ENCODE measurements at regions not wholly inside any gene's neighbourhood (a gene's known extent, or its start where the extent isn't known, plus 50 kb on each side); places are given as distances from the start of the nearest gene placed in this dataset.

GRCh38 chrX:124862301-124862700, 457.4 kb upstream of the TEX13C start:
- no peak for DNase-seq

- DNase-seq = no peak
These were observed 456.4 kb upstream of the TEX13C start for GRCh38 chrX:124863303-124863702.

DNA sequence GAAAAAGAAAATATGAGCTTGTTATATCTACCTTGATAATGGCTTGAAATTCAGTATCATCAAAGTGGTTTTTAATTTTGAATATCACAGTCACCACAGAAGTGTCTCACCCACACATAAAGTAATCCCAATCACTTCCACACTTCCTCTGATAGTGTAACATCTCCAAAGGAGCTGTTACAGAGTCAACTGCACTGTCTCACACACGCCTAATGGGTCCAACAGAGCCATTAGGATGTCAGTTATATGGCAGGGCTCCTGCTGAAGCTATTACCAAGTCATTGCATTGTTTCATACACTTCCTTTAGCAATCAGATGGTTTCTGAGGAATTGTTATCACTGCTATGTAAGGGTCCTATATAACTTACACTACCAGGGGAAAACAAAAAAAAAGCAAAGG, 432.1 kb upstream of the TEX13C start:
- DNase-seq = no peak

DNA sequence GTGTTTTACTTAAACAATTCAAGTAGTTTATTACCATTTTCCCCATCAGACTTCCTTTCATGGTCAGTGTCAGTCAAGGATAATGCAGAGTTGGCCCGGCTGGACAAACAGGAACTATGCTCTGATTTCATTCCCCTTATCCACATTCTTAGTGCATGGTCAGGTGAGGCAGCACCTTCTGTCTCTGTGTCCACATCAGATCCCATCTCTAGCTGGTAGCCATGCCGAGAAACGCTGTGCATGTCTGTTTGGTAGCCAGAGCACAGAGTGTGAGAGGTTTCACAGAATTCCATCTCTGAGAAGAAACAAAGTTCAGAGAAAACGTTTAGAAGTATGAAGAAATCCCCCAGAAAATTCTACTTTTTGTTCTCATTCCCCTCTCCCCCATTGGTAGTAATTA, 423.7 kb upstream of the TEX13C start:
- no peak for DNase-seq

DNA sequence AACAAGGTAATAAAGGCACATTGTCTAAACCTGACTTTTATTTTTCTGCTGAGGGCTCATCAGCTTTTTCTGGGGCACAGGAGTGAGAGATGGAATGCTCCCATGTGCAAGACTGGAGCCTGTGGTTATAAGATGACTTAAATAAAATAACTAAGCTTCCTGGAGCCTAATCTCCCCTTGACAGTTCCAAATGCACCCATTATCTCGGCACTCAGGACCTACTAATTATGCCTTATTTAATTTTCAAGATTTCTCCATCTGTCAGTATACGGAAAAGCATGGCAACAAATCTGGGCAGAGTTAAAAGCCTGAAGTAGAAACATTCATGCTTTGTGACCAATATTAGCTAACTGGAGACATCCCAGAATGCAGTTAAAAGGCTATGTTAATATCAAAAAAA, 416.7 kb upstream of the TEX13C start:
- no peak for DNase-seq

- no peak for DNase-seq
These were observed 409.1 kb upstream of the TEX13C start for GRCh38 chrX:124910611-124911010.

GRCh38 chrX:124917011-124917410, 402.7 kb upstream of the TEX13C start:
- no peak for DNase-seq

GRCh38 chrX:124925681-124926080, 394.0 kb upstream of the TEX13C start:
- no peak for DNase-seq

DNA sequence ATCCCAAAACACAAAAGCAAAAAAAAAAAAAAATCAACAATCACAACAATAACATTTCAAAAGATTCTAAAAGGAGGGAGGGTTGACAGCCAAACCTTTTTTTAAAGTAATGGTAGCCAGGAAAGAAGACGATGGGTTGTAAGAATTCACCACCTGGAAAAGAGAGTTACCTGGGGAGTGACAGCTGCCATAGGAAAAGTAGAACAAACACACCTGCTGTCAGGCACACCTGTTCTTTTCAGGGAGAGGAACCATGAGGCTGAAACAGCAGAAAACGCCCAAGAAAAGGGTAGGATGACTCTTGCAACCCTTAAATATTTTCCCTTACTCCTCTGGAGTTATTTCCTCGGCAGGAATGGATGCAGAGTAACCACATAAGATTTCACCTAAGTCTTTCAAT, 388.4 kb upstream of the TEX13C start:
- no peak for DNase-seq

DNA sequence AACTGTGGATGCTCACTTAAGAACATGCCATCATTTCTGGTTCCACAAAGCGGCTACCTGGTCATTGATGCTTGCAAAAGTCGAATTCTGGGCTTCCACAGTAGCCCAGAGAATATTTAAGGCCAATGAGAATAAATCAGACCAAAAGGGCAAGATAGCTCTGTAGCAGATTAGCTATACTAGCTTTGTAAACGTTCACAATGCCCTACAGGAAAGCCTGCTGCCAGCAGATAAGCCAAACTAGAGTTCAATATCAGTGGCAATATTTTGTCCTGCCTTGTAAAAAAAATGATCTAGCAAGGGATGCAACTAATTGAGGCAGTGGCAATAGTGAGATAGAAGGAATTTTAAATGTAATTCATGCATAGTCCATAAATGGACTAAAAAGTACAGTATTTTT, 387.7 kb upstream of the TEX13C start:
- DNase-seq = no peak

GRCh38 chrX:124938715-124939114, 381.0 kb upstream of the TEX13C start:
- DNase-seq = no peak

GRCh38 chrX:124940531-124940930, 379.1 kb upstream of the TEX13C start:
- DNase-seq = no peak

DNA sequence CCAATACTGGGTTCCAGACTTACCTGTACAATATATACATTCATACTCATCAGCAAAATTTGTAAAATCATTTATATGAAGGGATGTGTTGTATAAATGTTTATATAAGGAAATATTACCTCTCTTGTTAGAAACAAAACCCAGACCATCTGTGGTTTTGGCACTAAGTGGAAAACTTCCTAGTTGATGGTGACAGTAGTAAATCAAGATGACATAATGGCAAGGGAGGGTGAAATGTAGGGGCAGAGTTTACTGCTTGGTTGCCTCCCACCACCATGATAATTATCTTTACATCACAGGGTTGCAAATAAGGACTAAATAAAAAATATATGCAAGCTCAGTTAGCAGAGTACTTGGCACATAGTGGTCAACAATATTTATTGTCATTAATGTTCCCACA, 365.3 kb upstream of the TEX13C start:
- DNase-seq = no peak

GRCh38 chrX:124960454-124960853, 359.2 kb upstream of the TEX13C start:
- DNase-seq = no peak

DNA sequence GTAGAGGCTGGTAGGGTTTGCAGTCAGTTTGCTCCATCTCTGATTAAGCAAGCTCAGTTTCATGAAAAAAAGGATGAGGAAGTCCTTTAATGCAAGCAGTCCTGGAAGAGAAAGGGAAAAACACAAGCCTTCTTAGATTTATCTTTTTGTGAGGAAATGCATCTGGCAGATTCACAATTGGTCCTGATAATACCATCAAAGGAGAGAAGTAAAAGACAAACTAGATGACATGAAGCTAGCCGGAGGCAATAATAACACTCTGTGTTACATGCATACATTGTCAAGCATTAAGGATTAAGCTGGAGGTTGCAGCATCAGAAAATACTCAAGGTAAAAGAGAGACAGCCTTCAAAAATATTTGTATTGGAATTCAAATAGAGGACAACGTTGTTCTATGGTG, 356.0 kb upstream of the TEX13C start, which contains the start of gene TENM1:
Gene TENM1, minus strand, starts transcription at position 101 of the 400 bp plus-strand sequence.
- no peak for DNase-seq

GRCh38 chrX:124975456-124975855, 344.2 kb upstream of the TEX13C start:
- DNase-seq = no peak

GRCh38 chrX:124981420-124981819, 338.3 kb upstream of the TEX13C start:
- DNase-seq = no peak

- DNase-seq = no peak
These were observed 335.4 kb upstream of the TEX13C start for GRCh38 chrX:124984140-124984813.

DNA sequence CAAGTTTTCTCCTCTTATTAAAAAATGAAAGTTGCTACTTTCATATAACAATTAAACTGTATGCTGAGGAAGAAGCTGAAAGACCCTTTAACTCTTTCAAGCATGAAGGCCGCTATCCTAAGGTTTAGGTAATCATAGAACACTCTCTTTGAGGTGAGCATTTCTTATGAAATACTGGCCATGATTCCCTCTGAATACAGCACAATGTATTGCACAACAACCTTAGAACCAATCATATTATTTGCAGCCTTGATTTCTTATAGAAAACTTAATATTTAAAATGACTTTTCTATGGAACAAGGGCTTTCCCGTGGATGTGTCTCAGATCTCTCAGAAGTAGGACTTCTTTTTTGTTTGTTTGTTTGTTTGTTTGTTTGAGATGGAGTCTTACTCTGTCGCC, 333.4 kb upstream of the TEX13C start:
- DNase-seq = no peak

- DNase-seq = no peak
These were observed 325.9 kb upstream of the TEX13C start for GRCh38 chrX:124993735-124994134.

- DNase-seq = no peak
These were observed 325.3 kb upstream of the TEX13C start for GRCh38 chrX:124994404-124994803.

GRCh38 chrX:125003746-125004446, 315.8 kb upstream of the TEX13C start:
- DNase-seq = no peak

DNA sequence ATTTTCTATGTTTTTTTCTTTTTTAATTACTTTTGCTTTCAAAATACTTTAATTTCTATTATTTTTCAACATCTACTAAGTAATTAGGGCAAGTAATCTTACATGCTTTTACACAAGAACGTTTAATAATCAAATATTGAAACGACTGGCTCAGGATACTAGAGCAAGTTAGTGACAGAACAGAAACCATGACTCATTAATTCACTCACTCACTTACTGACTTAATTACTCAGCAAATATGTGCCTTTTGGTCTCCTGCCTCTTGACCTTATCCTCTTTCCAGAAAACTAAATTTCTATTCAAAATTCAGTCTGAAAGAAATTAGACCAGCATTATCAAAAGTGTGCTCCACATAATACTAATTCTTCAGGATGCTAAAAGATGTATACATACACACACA, 314.9 kb upstream of the TEX13C start:
- no peak for DNase-seq

GRCh38 chrX:125005863-125006262, 313.8 kb upstream of the TEX13C start:
- DNase-seq = no peak

DNA sequence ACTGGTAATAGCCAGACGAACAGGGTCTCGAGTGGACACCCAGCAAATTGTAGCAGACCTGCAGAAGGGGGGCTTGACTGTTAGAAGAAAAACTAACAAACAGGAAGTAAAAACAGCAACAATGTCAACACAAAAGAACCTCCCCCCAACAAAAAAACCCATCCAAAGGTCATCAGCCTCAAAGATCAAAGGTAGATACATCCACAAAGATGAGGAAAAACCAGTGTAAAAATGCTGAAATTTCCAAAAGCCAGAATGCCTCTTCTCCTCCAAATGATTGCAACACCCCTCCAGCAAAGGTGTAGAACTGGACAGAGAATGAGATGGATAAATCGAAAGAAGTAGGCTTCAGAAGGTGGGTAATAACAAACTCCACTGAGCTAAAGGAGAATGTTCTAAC, 313.0 kb upstream of the TEX13C start:
- no peak for DNase-seq
